ENCODE measurements at regions not wholly inside any gene's neighbourhood (a gene's known extent, or its start where the extent isn't known, plus 50 kb on each side); places are given as distances from the start of the nearest gene placed in this dataset.

GRCh38 chr3:27985369-27986035 is 255.9 kb upstream of the CMC1 start:
- TF ChIP-seq, protein P1, sequence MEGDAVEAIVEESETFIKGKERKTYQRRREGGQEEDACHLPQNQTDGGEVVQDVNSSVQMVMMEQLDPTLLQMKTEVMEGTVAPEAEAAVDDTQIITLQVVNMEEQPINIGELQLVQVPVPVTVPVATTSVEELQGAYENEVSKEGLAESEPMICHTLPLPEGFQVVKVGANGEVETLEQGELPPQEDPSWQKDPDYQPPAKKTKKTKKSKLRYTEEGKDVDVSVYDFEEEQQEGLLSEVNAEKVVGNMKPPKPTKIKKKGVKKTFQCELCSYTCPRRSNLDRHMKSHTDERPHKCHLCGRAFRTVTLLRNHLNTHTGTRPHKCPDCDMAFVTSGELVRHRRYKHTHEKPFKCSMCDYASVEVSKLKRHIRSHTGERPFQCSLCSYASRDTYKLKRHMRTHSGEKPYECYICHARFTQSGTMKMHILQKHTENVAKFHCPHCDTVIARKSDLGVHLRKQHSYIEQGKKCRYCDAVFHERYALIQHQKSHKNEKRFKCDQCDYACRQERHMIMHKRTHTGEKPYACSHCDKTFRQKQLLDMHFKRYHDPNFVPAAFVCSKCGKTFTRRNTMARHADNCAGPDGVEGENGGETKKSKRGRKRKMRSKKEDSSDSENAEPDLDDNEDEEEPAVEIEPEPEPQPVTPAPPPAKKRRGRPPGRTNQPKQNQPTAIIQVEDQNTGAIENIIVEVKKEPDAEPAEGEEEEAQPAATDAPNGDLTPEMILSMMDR (IDR thresholded peaks at IDR 0.05; ENCODE audit: poor library complexity), result no peak
- TF ChIP-seq EZH2 (IDR thresholded peaks at IDR 0.05; ENCODE audit: borderline replicate concordance) (no peak), EZH2phosphoT487 (IDR thresholded peaks at IDR 0.05; ENCODE audit: low read depth, severe bottlenecking, unreplicated experiment) (no peak)

Data from hepatocyte (in vitro differentiated cells).